Peyer's patch (tissue), 4 donors: ENCODE measurements at regions not wholly inside any gene's neighbourhood (a gene's known extent, or its start where the extent isn't known, plus 50 kb on each side); places are given as distances from the start of the nearest gene placed in this dataset.

ENCODE experiments used
- POLR2A ChIP-seq, 2 donors: fragments of 450-650 bp; IDR thresholded peaks; one replicate each; pipeline ENCODE4 v1.5.1; 2017; ENCODE audit warnings: antibody characterized with exemption in 2 of 2, mild to moderate bottlenecking in 2 of 2, moderate library complexity in 2 of 2
- TF ChIP-seq, protein P1 (sequence below), 6 experiments: fragments of 450-650 bp in 4 of 6; fragments of 200-600 bp in 2 of 6; sonication (generic) in 1 of 6; IDR thresholded peaks; one replicate each; pipeline ENCODE4 v1.5.1; 2017 to 2019; ENCODE audit warnings: antibody characterized with exemption in 6 of 6, mild to moderate bottlenecking in 3 of 6, moderate library complexity in 1 of 6

DNA sequence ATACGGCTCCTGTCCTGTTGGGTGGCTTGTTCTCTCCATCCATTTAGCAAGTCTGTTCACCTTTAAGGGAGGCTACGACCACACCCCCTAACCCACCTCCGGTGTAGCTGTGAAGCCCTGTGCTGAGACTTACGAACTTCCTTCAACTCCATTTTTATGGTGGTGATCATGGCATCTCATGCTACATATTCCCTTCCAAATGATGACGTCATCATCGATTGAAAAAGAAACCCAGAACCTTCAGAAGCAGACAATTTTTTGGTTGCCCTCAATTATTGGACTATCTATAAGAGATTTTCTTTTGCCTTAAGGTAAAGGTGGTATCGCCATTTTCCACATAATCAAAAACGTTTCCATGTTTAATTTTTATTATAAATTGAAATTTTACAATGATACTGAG, 389.0 kb downstream of the CBLN4 start:
- TF ChIP-seq, protein P1, sequence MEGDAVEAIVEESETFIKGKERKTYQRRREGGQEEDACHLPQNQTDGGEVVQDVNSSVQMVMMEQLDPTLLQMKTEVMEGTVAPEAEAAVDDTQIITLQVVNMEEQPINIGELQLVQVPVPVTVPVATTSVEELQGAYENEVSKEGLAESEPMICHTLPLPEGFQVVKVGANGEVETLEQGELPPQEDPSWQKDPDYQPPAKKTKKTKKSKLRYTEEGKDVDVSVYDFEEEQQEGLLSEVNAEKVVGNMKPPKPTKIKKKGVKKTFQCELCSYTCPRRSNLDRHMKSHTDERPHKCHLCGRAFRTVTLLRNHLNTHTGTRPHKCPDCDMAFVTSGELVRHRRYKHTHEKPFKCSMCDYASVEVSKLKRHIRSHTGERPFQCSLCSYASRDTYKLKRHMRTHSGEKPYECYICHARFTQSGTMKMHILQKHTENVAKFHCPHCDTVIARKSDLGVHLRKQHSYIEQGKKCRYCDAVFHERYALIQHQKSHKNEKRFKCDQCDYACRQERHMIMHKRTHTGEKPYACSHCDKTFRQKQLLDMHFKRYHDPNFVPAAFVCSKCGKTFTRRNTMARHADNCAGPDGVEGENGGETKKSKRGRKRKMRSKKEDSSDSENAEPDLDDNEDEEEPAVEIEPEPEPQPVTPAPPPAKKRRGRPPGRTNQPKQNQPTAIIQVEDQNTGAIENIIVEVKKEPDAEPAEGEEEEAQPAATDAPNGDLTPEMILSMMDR (IDR thresholded peaks at IDR 0.05), result no peak
- TF ChIP-seq POLR2A (IDR thresholded peaks at IDR 0.05), result no peak
